Body of pancreas (tissue), 4 donors: ENCODE measurements at regions not wholly inside any gene's neighbourhood (a gene's known extent, or its start where the extent isn't known, plus 50 kb on each side); places are given as distances from the start of the nearest gene placed in this dataset.

Experiments
- POLR2A ChIP-seq, 3 donors: fragments of 450-650 bp; IDR thresholded peaks; one replicate each; pipeline ENCODE4 v1.6.1; 2016; ENCODE audit warnings: antibody characterized with exemption in 3 of 3, mild to moderate bottlenecking in 2 of 3
- TF ChIP-seq, protein P1 (sequence below), 7 experiments: fragments of 450-650 bp in 4 of 7; fragments of 200-600 bp in 3 of 7; sonication (generic) in 3 of 7; IDR thresholded peaks; one replicate each; pipeline ENCODE4 v1.5.1; 2016 to 2019; ENCODE audit warnings: antibody characterized with exemption in 7 of 7

- TF ChIP-seq, protein P1, sequence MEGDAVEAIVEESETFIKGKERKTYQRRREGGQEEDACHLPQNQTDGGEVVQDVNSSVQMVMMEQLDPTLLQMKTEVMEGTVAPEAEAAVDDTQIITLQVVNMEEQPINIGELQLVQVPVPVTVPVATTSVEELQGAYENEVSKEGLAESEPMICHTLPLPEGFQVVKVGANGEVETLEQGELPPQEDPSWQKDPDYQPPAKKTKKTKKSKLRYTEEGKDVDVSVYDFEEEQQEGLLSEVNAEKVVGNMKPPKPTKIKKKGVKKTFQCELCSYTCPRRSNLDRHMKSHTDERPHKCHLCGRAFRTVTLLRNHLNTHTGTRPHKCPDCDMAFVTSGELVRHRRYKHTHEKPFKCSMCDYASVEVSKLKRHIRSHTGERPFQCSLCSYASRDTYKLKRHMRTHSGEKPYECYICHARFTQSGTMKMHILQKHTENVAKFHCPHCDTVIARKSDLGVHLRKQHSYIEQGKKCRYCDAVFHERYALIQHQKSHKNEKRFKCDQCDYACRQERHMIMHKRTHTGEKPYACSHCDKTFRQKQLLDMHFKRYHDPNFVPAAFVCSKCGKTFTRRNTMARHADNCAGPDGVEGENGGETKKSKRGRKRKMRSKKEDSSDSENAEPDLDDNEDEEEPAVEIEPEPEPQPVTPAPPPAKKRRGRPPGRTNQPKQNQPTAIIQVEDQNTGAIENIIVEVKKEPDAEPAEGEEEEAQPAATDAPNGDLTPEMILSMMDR (IDR thresholded peaks at IDR 0.05): no peak
- TF ChIP-seq POLR2A (IDR thresholded peaks at IDR 0.05): no peak
Observed at GRCh38 chr18:54752185-54752584, 76.1 kb upstream of the RAB27B start.
